Keratinocyte (primary cell): ENCODE measurements at regions not wholly inside any gene's neighbourhood (a gene's known extent, or its start where the extent isn't known, plus 50 kb on each side); places are given as distances from the start of the nearest gene placed in this dataset.

Source experiments
- DNase-seq: peaks from one replicate; pipeline ENCODE4 v3.0.0-alpha.2; 2011; ENCODE audit warnings: low read depth, missing footprints, low spot score
- FAIRE-seq: peaks from 2 replicates; lab custom pipeline; 2011; peaks lifted over from hg19 to GRCh38; lab: Jason Lieb, UNC
- H2AFZ ChIP-seq: 2 replicates; pipeline ENCODE4 v1.6.0; 2012; ENCODE audit warnings: low read length, control low read depth, inconsistent platforms; ENCODE audit not compliant: control insufficient read depth
- H3K27ac ChIP-seq: 2 replicates; pipeline ENCODE4 v1.5.1; 2011; ENCODE audit warnings: low read length; ENCODE audit not compliant: control insufficient read depth, insufficient read depth
- H3K27me3 ChIP-seq: 3 replicates; pipeline ENCODE4 v1.6.0; 2011; ENCODE audit warnings: low read length; ENCODE audit not compliant: control insufficient read depth, insufficient read depth; ENCODE audit errors: extremely low read depth
- H3K36me3 ChIP-seq, 2 experiments: 2 replicates in 1 of 2; 3 replicates in 1 of 2; pipeline ENCODE4 v1.5.1; 2011; ENCODE audit warnings: low read length in 2 of 2, mild to moderate bottlenecking in 1 of 2; ENCODE audit not compliant: control insufficient read depth in 2 of 2, insufficient read depth in 2 of 2; ENCODE audit errors: extremely low read depth in 1 of 2
- H3K4me1 ChIP-seq: 3 replicates; pipeline ENCODE4 v1.5.1; 2011; ENCODE audit warnings: low read length; ENCODE audit not compliant: control insufficient read depth, insufficient read depth; ENCODE audit errors: extremely low read depth
- H3K4me2 ChIP-seq: 3 replicates; pipeline ENCODE4 v1.6.0; 2011; ENCODE audit warnings: low read depth, low read length; ENCODE audit not compliant: control insufficient read depth, insufficient read depth; ENCODE audit errors: extremely low read depth
- H3K4me3 ChIP-seq, 3 experiments: fragments of 200-600 bp in 1 of 3; sonication (generic) in 1 of 3; 2 replicates in 2 of 3; 3 replicates in 1 of 3; pipeline ENCODE4 v1.5.1; 2011 to 2016; ENCODE audit warnings: low read length in 3 of 3, mild to moderate bottlenecking in 3 of 3, control low read depth in 2 of 3, inconsistent platforms in 1 of 3, low read depth in 1 of 3, mixed read lengths in 1 of 3, mixed run types in 1 of 3, moderate library complexity in 1 of 3; ENCODE audit not compliant: control insufficient read depth in 2 of 3, insufficient read depth in 2 of 3; ENCODE audit errors: extremely low read depth in 1 of 3
- H3K79me2 ChIP-seq: 2 replicates; pipeline ENCODE4 v1.6.0; 2012; ENCODE audit warnings: low read length; ENCODE audit not compliant: control insufficient read depth, insufficient read depth
- H3K9ac ChIP-seq: 3 replicates; pipeline ENCODE4 v1.6.0; 2011; ENCODE audit warnings: low read length; ENCODE audit not compliant: control insufficient read depth, insufficient read depth; ENCODE audit errors: extremely low read depth
- H3K9me1 ChIP-seq: 3 replicates; pipeline ENCODE4 v1.6.0; 2011; ENCODE audit warnings: low read length; ENCODE audit not compliant: control insufficient read depth, insufficient read depth; ENCODE audit errors: extremely low read depth
- H3K9me3 ChIP-seq: 2 replicates; pipeline ENCODE4 v1.5.1; 2012; ENCODE audit warnings: low read depth, low read length; ENCODE audit not compliant: control insufficient read depth
- H4K20me1 ChIP-seq: 3 replicates; pipeline ENCODE4 v1.6.0; 2011; ENCODE audit warnings: low read length; ENCODE audit not compliant: control insufficient read depth, insufficient read depth; ENCODE audit errors: extremely low read depth
- CTCF ChIP-seq, 3 experiments: IDR thresholded peaks in 1 of 3; conservative IDR thresholded peaks in 1 of 3; optimal IDR thresholded peaks in 1 of 3; 2 replicates in 2 of 3; 3 replicates in 1 of 3; pipeline versions ENCODE3 to v1.5.1; 2011; ENCODE audit warnings: low read length in 3 of 3, mild to moderate bottlenecking in 3 of 3, moderate library complexity in 2 of 3, control low read depth in 1 of 3, inconsistent platforms in 1 of 3; ENCODE audit not compliant: insufficient read depth in 2 of 3; ENCODE audit errors: extremely low read depth in 1 of 3
- EZH2 ChIP-seq: IDR thresholded peaks from one replicate; pipeline ENCODE4 v1.6.1; 2012; ENCODE audit warnings: inconsistent platforms, mild to moderate bottlenecking, low read length, moderate library complexity
- dilution Hi-C: fragments of 300-500 bp; cut with MboI; formaldehyde crosslinking; loops from one replicate; pipeline ENCODE4 v1.7.0; 2020; ENCODE audit warnings: low sequenced_read_pairs; ENCODE audit not compliant: extremely low pct_ligation_motif_present

GRCh38 chr5:154571325-154572035 lies 93.5 kb upstream of the HAND1 start:
- no peak overlapping the region for H3K4me2 ChIP-seq
- H2AFZ ChIP-seq: no peak overlapping the region
- peaks cover 4% of the 10 kb centered on the region for H3K27me3 ChIP-seq
- FAIRE-seq (no peak), DNase-seq (no peak)
- no peak overlapping the region for H3K27ac ChIP-seq
- no peaks in the 10 kb centered on the region for H3K79me2 ChIP-seq
- no peaks in the 10 kb centered on the region for H4K20me1 ChIP-seq
- no peaks in the 10 kb centered on the region for H3K36me3 ChIP-seq
- no peak for TF ChIP-seq CTCF (optimal IDR thresholded peaks at IDR 0.05 in 1 of 3, IDR thresholded peaks at IDR 0.05 in 1 of 3, conservative IDR thresholded peaks at IDR 0.05 in 1 of 3; ENCODE audit: extremely low read depth in 1 of 3, insufficient read depth in 2 of 3, low read length in 3 of 3)
- no peak for TF ChIP-seq EZH2
- no peaks in the 10 kb centered on the region for H3K4me1 ChIP-seq
- H3K9ac ChIP-seq: no peak overlapping the region
- no peaks in the 10 kb centered on the region for H3K9me1 ChIP-seq
- H3K9me3 ChIP-seq: no peaks in the 10 kb centered on the region
- dilution Hi-C loops: no loop called here
- H3K4me3 ChIP-seq: no peak overlapping the region

GRCh38 chr5:154570572-154571324 lies 92.7 kb upstream of the HAND1 start:
- no peaks in the 10 kb centered on the region for H3K36me3 ChIP-seq
- no peak overlapping the region for H3K4me2 ChIP-seq
- dilution Hi-C loops: no loop called here
- no peaks in the 10 kb centered on the region for H3K9me1 ChIP-seq
- no peak overlapping the region for H3K4me3 ChIP-seq
- no peaks in the 10 kb centered on the region for H3K79me2 ChIP-seq
- H4K20me1 ChIP-seq: no peaks in the 10 kb centered on the region
- H3K27me3 ChIP-seq: peaks cover 4% of the 10 kb centered on the region
- no peak for TF ChIP-seq CTCF (optimal IDR thresholded peaks at IDR 0.05 in 1 of 3, IDR thresholded peaks at IDR 0.05 in 1 of 3, conservative IDR thresholded peaks at IDR 0.05 in 1 of 3; ENCODE audit: extremely low read depth in 1 of 3, insufficient read depth in 2 of 3, low read length in 3 of 3)
- TF ChIP-seq EZH2: no peak
- no peaks in the 10 kb centered on the region for H3K4me1 ChIP-seq
- H3K9me3 ChIP-seq: no peaks in the 10 kb centered on the region
- DNase-seq (no peak), FAIRE-seq (no peak)
- no peak overlapping the region for H3K27ac ChIP-seq
- no peak overlapping the region for H2AFZ ChIP-seq
- no peak overlapping the region for H3K9ac ChIP-seq
